Ectodermal cell (in vitro differentiated cells): ENCODE measurements at regions not wholly inside any gene's neighbourhood (a gene's known extent, or its start where the extent isn't known, plus 50 kb on each side); places are given as distances from the start of the nearest gene placed in this dataset.

Experiments
- H3K27ac ChIP-seq: 2 replicates; pipeline ENCODE4 v1.7.0; 2013; ENCODE audit warnings: mild to moderate bottlenecking, low read depth, low read length; ENCODE audit not compliant: insufficient read depth, poor library complexity, severe bottlenecking
- H3K27me3 ChIP-seq: 2 replicates; pipeline ENCODE4 v1.7.0; 2013; ENCODE audit warnings: mild to moderate bottlenecking, low read length; ENCODE audit not compliant: insufficient read depth, control insufficient read depth, poor library complexity, severe bottlenecking
- H3K36me3 ChIP-seq: one replicate; pipeline ENCODE4 v1.7.0; 2013; ENCODE audit warnings: low read length; ENCODE audit not compliant: control insufficient read depth, insufficient read depth
- H3K4me1 ChIP-seq: one replicate; pipeline ENCODE4 v1.7.0; 2013; ENCODE audit warnings: low read length; ENCODE audit not compliant: control insufficient read depth, insufficient read depth
- H3K4me3 ChIP-seq: 2 replicates; pipeline ENCODE4 v1.7.0; 2013; ENCODE audit warnings: low read depth, low read length, control low read depth; ENCODE audit not compliant: insufficient read depth
- H3K9me3 ChIP-seq: 2 replicates; pipeline ENCODE4 v1.7.0; 2013; ENCODE audit warnings: mild to moderate bottlenecking, low read length, moderate library complexity; ENCODE audit not compliant: control insufficient read depth
- WGBS, 2 experiments: methylation state at CpG; one replicate each; pipeline ENCODE4 v1.1.7; 2013; ENCODE audit warnings: missing lambda C conversion rate in 2 of 2; 5-methylcytosine and 5-hydroxymethylcytosine counted together

- Histone ChIP-seq H3K4me1 (no peaks in the 10 kb centered on the region), H3K4me3 (no peak overlapping the region), H3K9me3 (no peaks in the 10 kb centered on the region), H3K27ac (no peak overlapping the region), H3K36me3 (no peaks in the 10 kb centered on the region), H3K27me3 (no peaks in the 10 kb centered on the region)
Observed at GRCh38 chr9:75395336-75395735, 307.0 kb downstream of the OSTF1 start.

- no peak overlapping the region for H3K27ac ChIP-seq
- 82% methylated on average over 1 of the region's 1 CpG; no CpG with 5 or more reads in 1 of the 2 experiments for WGBS, 2 experiments
Observed at GRCh38 chr9:75397836-75398235, 309.5 kb downstream of the OSTF1 start.

GRCh38 chr9:75408391-75408790 lies 320.1 kb downstream of the OSTF1 start:
- H3K9me3 ChIP-seq, result no peaks in the 10 kb centered on the region
- H3K4me1 ChIP-seq, result no peaks in the 10 kb centered on the region
- WGBS, 2 experiments, result 89 to 98% methylated on average over 4 of the region's 4 CpGs
- no peaks in the 10 kb centered on the region for H3K36me3 ChIP-seq
- H3K4me3 ChIP-seq, result no peak overlapping the region
- H3K27ac ChIP-seq, result no peak overlapping the region
- H3K27me3 ChIP-seq, result no peaks in the 10 kb centered on the region

More at GRCh38 chr9:75397836-75398235, 309.5 kb downstream of the OSTF1 start:
- Histone ChIP-seq H3K4me3 (no peak overlapping the region), H3K27me3 (no peaks in the 10 kb centered on the region), H3K9me3 (no peaks in the 10 kb centered on the region), H3K4me1 (no peaks in the 10 kb centered on the region), H3K36me3 (no peaks in the 10 kb centered on the region)

- no peak overlapping the region for H3K4me3 ChIP-seq
- no peak overlapping the region for H3K27ac ChIP-seq
- H3K4me1 ChIP-seq, result no peaks in the 10 kb centered on the region
- WGBS, 2 experiments, result 95 to 97% methylated on average over 3 to 4 of the region's 4 CpGs
- no peaks in the 10 kb centered on the region for H3K27me3 ChIP-seq
- no peaks in the 10 kb centered on the region for H3K9me3 ChIP-seq
- no peaks in the 10 kb centered on the region for H3K36me3 ChIP-seq
Observed at GRCh38 chr9:75410405-75410804, 322.1 kb downstream of the OSTF1 start.

GRCh38 chr9:75414371-75415160 lies 326.3 kb downstream of the OSTF1 start:
- H3K9me3 ChIP-seq, result no peaks in the 10 kb centered on the region
- no peaks in the 10 kb centered on the region for H3K4me1 ChIP-seq
- WGBS, 2 experiments, result 92 to 93% methylated on average over 4 to 5 of the region's 5 CpGs
- H3K27me3 ChIP-seq, result no peaks in the 10 kb centered on the region
- no peak overlapping the region for H3K4me3 ChIP-seq
- H3K36me3 ChIP-seq, result no peaks in the 10 kb centered on the region
- no peak overlapping the region for H3K27ac ChIP-seq

GRCh38 chr9:75417471-75417870 lies 329.2 kb downstream of the OSTF1 start:
- Histone ChIP-seq H3K4me3 (no peak overlapping the region), H3K9me3 (no peaks in the 10 kb centered on the region), H3K27ac (no peak overlapping the region), H3K4me1 (no peaks in the 10 kb centered on the region), H3K27me3 (no peaks in the 10 kb centered on the region), H3K36me3 (no peaks in the 10 kb centered on the region)
- 96 to 97% methylated on average over 4 of the region's 4 CpGs for WGBS, 2 experiments

GRCh38 chr9:75418518-75418917 lies 330.2 kb downstream of the OSTF1 start:
- Histone ChIP-seq H3K4me1 (no peaks in the 10 kb centered on the region), H3K36me3 (no peaks in the 10 kb centered on the region), H3K27me3 (no peaks in the 10 kb centered on the region), H3K4me3 (no peak overlapping the region), H3K27ac (no peak overlapping the region), H3K9me3 (no peaks in the 10 kb centered on the region)
- 95 to 100% methylated on average over 2 of the region's 2 CpGs for WGBS, 2 experiments

GRCh38 chr9:75422944-75423522 lies 334.7 kb downstream of the OSTF1 start:
- Histone ChIP-seq H3K27ac (no peak overlapping the region), H3K9me3 (no peaks in the 10 kb centered on the region), H3K4me3 (no peak overlapping the region), H3K4me1 (no peaks in the 10 kb centered on the region), H3K27me3 (no peaks in the 10 kb centered on the region), H3K36me3 (no peaks in the 10 kb centered on the region)
- 90% methylated on average over 2 of the region's 2 CpGs for WGBS, 2 experiments

- 87 to 94% methylated on average over 3 of the region's 3 CpGs for WGBS, 2 experiments
Observed at GRCh38 chr9:75429531-75430475, 341.5 kb downstream of the OSTF1 start.

GRCh38 chr9:75431375-75431774 lies 343.1 kb downstream of the OSTF1 start:
- H3K27me3 ChIP-seq, result no peaks in the 10 kb centered on the region

More at GRCh38 chr9:75429531-75430475, 341.5 kb downstream of the OSTF1 start:
- no peaks in the 10 kb centered on the region for H3K27me3 ChIP-seq
- no peak overlapping the region for H3K4me3 ChIP-seq
- H3K4me1 ChIP-seq, result no peaks in the 10 kb centered on the region
- H3K27ac ChIP-seq, result no peak overlapping the region
- H3K9me3 ChIP-seq, result no peaks in the 10 kb centered on the region
- no peaks in the 10 kb centered on the region for H3K36me3 ChIP-seq

More at GRCh38 chr9:75431375-75431774, 343.1 kb downstream of the OSTF1 start:
- H3K36me3 ChIP-seq, result no peaks in the 10 kb centered on the region
- H3K27ac ChIP-seq, result no peak overlapping the region
- H3K9me3 ChIP-seq, result no peaks in the 10 kb centered on the region
- no peaks in the 10 kb centered on the region for H3K4me1 ChIP-seq
- no peak overlapping the region for H3K4me3 ChIP-seq
